ENCODE measurements at regions not wholly inside any gene's neighbourhood (a gene's known extent, or its start where the extent isn't known, plus 50 kb on each side); places are given as distances from the start of the nearest gene placed in this dataset.
"Not testable (repeated sequence)": the region's sequence is repeated elsewhere in the genome, so short reads cannot be mapped to it uniquely, and the experiment has no call there.

- no peak for DNase-seq
- intact Hi-C loops (cut with DNase I) = no loop called here
Observed at GRCh38 chr16:63925221-63925620, 1196.6 kb downstream of the CDH11 start.

DNA sequence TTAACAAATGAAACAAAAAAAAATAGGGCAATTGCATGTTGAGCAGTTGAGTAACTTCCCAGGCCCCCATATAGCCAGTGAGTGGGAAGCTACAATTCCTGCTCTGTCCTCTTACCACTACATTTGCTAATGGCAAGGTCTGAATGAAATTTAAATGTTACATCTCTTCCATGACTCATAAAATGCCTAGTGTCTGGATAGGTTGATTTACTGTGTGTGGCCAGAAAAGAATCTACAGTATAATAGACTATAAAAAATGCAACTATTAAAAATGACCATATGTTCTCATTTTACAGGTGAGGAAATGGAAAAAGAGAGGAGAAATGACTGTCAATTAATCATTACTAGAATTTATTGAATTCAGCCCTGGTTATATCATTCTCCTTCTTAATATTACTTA, 1199.3 kb downstream of the CDH11 start:
- DNase-seq = no peak
- intact Hi-C loops (cut with DNase I) = no loop called here

DNA sequence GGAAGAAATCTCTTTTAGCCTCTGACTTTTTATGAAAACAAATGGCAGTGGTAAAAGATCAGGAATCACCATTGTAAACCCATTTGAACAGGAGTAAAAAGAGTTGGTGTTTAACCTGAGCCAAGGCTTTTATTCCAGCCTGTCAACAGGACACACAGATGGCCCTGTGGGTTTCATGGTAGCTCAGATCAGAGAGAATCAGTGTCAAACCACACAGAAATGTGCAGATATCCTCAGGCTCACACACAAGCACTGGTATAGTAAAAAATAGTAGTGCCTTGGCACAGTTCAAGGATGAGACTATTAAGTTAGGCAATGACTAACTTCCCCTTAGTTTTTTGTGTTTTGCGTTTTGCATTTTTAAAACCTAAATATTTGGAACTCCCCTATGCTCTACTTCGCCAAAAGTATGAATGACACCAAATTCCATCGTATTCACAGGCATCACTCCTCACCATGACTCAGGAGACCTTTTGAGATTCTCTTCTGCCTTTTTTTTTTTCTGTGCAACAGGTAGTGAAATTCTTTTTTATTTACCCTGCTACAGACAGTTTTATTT, 1200.0 kb downstream of the CDH11 start:
- no peak for DNase-seq
- intact Hi-C loops (cut with DNase I) = no loop called here

- intact Hi-C loops (cut with DNase I) = no loop called here
- no peak for DNase-seq
Observed at GRCh38 chr16:63913290-63913689, 1208.6 kb downstream of the CDH11 start.

DNA sequence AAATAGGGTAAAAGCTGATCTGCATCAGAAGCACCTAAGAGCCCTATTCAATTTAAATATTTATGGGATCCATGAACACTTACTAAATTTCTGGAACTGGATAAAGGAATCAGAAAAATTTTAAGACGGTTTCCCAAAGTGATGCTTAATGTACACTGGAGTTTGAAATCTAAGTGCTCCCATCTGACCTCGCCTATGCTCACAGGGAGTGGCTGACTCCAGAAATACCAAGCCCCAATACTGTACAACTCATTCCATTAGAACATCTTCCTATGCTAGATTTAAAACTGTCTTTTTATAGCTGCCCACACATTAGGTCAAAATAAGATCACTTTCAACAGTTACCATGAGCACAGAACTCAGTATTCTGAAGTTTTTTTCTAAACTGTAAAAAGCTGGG, 1214.6 kb downstream of the CDH11 start:
- no peak for DNase-seq
- intact Hi-C loops (cut with DNase I) = no loop called here

DNA sequence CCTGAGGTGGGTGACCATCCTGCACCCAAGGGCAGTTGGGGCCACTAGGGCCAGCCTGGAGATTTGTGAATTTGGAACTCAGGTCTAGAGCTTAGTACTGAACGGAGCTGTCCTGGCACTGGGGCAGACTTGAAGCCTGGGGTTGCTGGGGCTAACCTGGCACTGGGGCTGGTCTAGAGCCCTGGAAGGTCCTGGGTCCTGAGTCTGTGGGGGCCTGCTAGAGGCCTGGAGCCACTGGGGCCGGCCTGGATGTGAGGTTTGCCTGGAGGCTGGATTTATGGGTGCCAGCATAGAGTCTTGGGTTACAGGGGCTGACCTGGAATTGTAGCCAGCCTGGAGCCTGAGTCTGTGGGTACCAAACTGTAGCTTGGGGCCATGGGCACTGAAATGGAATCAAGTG, 1216.9 kb downstream of the CDH11 start:
- intact Hi-C loops (cut with DNase I) = no loop called here
- DNase-seq = peak in 2 of 10 donors; percentile 40 to 53

GRCh38 chr16:63904182-63904581, 1217.7 kb downstream of the CDH11 start:
- peak in 3 of 10 donors; percentile 48 to 62 (median 57) for DNase-seq
- intact Hi-C loops (cut with DNase I) = no loop called here

DNA sequence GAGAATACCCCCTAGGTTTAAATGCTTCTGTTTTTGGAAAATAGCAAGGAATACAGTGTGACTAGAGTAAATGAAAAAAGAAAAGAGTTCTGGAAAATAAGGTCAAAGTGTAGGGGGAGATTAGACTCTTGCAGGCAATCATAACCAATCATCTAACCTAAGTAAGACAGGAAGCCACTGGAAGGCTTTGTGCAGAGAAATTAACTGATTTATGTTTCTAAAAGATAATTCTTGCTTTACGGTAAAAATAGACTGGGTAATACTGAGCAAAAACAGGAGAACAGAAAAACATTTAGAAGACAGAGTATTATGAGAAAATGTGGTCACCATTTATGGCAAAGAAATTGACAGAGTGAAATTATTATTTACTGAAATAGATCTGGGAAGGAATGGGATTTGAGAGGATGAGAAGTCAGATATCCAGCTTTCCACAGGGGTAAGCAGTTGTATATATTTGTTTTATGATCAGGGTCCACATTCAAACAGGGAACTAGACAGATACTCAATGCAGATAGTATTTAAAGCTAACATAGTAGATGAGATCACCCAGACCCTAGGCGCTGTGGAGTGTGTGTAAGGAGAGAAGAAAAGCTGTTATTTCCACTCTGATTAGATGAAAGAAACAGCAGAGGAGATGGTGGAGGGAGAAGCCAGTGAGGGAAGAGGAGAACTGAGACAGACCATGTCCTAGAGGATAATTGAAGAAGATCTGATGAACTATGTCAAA, 1225.3 kb downstream of the CDH11 start:
- intact Hi-C loops (cut with DNase I) = no loop called here
- no peak for DNase-seq

DNA sequence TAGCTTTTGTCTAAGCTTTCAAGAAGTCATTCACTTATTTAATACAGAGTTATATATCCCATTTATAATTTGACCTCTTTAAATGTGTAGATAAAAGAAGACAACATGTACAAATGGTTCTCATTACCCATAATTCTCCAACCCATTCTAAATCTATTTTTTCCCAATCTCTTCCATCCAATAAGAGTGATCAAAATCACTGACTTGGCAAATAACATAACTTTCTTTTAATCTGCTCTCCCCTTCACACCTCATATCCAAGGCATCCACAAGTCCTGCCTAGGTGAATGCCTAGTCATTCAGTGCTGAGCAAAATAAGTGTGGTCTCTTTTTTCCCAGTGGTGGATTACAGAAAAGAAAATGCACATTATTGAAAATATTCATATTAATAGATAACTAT, 1231.1 kb downstream of the CDH11 start:
- DNase-seq = no peak
- intact Hi-C loops (cut with DNase I) = no loop called here

DNA sequence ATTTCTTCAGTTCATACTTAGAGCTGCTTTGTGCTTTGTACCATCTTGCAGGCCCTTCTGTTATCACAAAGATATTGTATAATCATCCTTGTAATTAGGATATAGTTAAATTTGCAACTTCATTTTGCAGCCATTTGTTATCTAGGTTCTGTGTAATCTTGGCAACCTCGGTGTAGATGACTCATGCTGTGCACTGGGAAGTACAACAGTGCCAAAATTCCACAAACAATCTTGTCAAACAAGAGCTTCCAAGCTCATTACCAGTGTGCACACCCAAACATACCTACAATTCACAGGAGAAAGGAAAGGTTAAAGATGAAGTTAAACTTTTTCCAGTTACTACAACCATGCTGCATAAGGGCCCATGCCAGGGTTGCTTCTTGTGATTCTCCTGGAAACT, 1231.8 kb downstream of the CDH11 start:
- intact Hi-C loops (cut with DNase I) = no loop called here
- peak in 2 of 10 donors; percentile 16 to 24 for DNase-seq

GRCh38 chr16:63883091-63883490, 1238.8 kb downstream of the CDH11 start:
- intact Hi-C loops (cut with DNase I) = no loop called here
- DNase-seq = no peak

GRCh38 chr16:63882576-63882975, 1239.3 kb downstream of the CDH11 start:
- intact Hi-C loops (cut with DNase I) = no loop called here
- no peak for DNase-seq

GRCh38 chr16:63880948-63881347, 1240.9 kb downstream of the CDH11 start:
- intact Hi-C loops (cut with DNase I) = no loop called here

GRCh38 chr16:63877401-63877800, 1244.5 kb downstream of the CDH11 start:
- no peak for DNase-seq
- intact Hi-C loops (cut with DNase I) = no loop called here

More at GRCh38 chr16:63880948-63881347, 1240.9 kb downstream of the CDH11 start:
- DNase-seq = no peak

- DNase-seq = no peak
- intact Hi-C loops (cut with DNase I) = no loop called here
Observed at GRCh38 chr16:63876103-63876502, 1245.8 kb downstream of the CDH11 start.

- DNase-seq = peak in 1 of 10 donors; percentile 55
- intact Hi-C loops (cut with DNase I) = not testable (repeated sequence)
Observed at GRCh38 chr16:63860700-63861099, 1261.2 kb downstream of the CDH11 start.

DNA sequence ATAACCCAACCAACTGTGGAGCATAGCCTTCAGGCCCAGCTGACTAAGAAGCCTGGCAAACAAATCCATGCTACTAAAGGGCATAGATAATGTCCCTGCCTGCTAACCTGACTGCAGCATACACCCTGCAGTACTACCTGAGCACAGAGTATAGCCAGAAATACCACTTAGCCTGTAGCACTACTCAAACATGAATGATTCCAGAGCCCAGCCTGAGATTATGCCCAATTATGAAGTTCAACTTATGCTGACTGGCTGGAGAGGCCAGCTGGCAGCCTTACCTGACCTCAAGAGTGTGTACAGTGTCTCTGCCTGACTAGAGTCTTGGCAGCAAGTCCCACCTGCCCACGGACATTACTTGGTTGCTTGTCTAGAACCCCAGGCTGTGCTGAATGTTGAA, 1265.3 kb downstream of the CDH11 start:
- no peak for DNase-seq
- intact Hi-C loops (cut with DNase I) = no loop called here

GRCh38 chr16:63850979-63851378, 1270.9 kb downstream of the CDH11 start:
- DNase-seq = no peak
- intact Hi-C loops (cut with DNase I) = no loop called here

- intact Hi-C loops (cut with DNase I) = no loop called here
- DNase-seq = no peak
Observed at GRCh38 chr16:63841271-63841670, 1280.6 kb downstream of the CDH11 start.

DNA sequence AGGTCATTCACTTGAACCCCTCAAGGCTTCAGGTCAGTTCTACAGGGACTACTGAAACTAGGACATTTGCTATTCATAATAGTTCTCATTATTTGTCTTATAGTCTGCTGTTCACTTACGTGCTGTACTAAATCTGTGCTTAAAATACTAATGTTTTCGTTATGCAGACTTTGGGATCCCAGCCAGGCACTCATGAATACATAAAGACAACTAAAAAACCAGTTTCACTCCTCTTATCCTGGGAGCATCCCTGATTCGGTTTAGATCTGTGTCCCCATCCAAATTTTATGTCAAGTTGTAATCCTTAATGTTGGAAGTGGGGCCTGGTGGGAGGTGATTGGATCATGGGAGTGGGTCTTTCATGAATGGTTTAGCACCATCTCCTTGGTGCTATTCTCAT, 1291.8 kb downstream of the CDH11 start:
- intact Hi-C loops (cut with DNase I) = no loop called here
- no peak for DNase-seq

DNA sequence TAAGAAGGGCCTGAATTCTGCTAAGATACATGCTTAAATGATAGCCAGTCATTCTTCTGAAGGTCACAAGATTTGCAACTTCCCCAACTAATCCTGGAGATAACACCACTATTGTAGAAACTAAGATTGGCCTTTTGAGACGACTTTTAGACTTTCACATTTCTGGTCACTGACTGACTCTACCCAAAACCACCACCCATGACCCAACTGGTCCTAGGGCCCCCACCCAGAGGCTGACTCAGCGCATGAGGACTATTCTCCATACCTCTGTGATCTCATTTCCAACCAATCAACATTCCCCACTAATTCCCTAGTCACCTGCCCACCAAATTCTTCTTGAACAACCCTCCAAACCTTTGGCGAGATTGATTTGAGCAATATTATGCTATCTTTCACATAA, 1299.0 kb downstream of the CDH11 start:
- intact Hi-C loops (cut with DNase I) = no loop called here
- no peak for DNase-seq

DNA sequence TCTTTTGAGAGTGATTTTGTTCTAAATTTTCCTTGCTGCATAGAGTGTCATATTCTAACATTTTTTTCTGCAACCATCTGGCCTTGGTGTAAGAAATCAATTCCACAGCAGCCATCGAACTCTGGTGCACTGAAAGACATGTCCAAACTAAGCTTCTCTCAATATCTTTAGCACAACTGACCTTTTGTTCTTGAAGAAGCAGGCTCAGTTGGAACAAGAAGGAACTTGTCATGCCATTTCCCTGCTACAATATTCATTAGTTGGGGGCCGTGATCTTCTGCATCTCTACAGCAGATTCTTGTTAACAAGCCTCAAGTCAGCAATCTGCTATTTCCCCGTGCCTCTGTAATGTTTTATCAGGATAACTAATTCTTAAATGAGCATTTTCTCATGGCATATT, 1305.6 kb downstream of the CDH11 start:
- DNase-seq = no peak
- intact Hi-C loops (cut with DNase I) = no loop called here

GRCh38 chr16:63813862-63814261, 1308.0 kb downstream of the CDH11 start:
- DNase-seq = no peak
- intact Hi-C loops (cut with DNase I) = no loop called here

Data from posterior cingulate gyrus (tissue), 11 donors.